ENCODE measurements at regions not wholly inside any gene's neighbourhood (a gene's known extent, or its start where the extent isn't known, plus 50 kb on each side); places are given as distances from the start of the nearest gene placed in this dataset.

GRCh38 chr18:28946471-28946870 lies 769.5 kb upstream of the CDH2 start:
- CTCF ChIA-PET = no interaction called here
- no peak overlapping the region for H3K4me3 Mint-ChIP-seq
- no peak overlapping the region for H3K27ac Mint-ChIP-seq
- H3K36me3 Mint-ChIP-seq (ENCODE audit: low read depth) = no peaks in the 10 kb centered on the region
- DNase-seq (no peak), ATAC-seq (ENCODE audit: low read depth) (no peak)
- intact Hi-C loops (cut with micrococcal nuclease) = no loop called here
- H3K4me1 Mint-ChIP-seq = no peaks in the 10 kb centered on the region
- POLR2A ChIA-PET = no interaction called here
- H3K9me3 Mint-ChIP-seq = peaks cover 5% of the 10 kb centered on the region
- no peaks in the 10 kb centered on the region for H3K27me3 Mint-ChIP-seq
- no peak for TF ChIP-seq CTCF (IDR thresholded peaks at IDR 0.05)

DNA sequence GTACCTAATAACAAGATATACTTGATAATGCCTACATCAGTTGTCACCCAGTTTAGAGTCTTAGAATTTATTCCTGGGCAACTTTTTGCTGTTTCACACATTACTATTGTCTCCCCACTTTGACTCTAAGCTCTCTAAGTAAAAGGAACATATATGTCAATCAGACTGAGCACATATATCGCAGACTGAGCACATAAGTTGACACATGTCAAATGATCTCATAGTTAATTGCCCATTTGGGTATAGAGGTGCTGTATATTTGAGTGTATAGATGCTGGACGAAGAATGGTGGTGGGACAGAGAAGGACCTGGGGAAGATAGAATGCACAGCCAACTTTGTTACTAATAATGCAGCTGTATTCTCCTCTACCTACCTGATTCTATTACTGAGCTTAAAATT lies 746.0 kb upstream of the CDH2 start:
- H3K36me3 Mint-ChIP-seq (ENCODE audit: low read depth) = no peaks in the 10 kb centered on the region
- intact Hi-C loops (cut with micrococcal nuclease) = no loop called here
- ATAC-seq (ENCODE audit: low read depth) = no peak
- H3K9me3 Mint-ChIP-seq = peaks cover 6% of the 10 kb centered on the region
- no peak overlapping the region for H3K4me3 Mint-ChIP-seq
- no peak overlapping the region for H3K27ac Mint-ChIP-seq
- POLR2A ChIA-PET = no interaction called here
- no peaks in the 10 kb centered on the region for H3K27me3 Mint-ChIP-seq
- CTCF ChIA-PET = no interaction called here
- H3K4me1 Mint-ChIP-seq = no peaks in the 10 kb centered on the region
- DNase-seq = no peak
- TF ChIP-seq CTCF (IDR thresholded peaks at IDR 0.05) = no peak

- H3K36me3 Mint-ChIP-seq (ENCODE audit: low read depth) = no peaks in the 10 kb centered on the region
- H3K27ac Mint-ChIP-seq = no peak overlapping the region
- no peaks in the 10 kb centered on the region for H3K4me1 Mint-ChIP-seq
- ATAC-seq (ENCODE audit: low read depth) (no peak), DNase-seq (no peak)
- H3K27me3 Mint-ChIP-seq = no peaks in the 10 kb centered on the region
- intact Hi-C loops (cut with micrococcal nuclease) = no loop called here
- CTCF ChIA-PET = no interaction called here
- H3K9me3 Mint-ChIP-seq = peaks cover 10% of the 10 kb centered on the region
- POLR2A ChIA-PET = no interaction called here
- TF ChIP-seq CTCF (IDR thresholded peaks at IDR 0.05) = no peak
- H3K4me3 Mint-ChIP-seq = no peak overlapping the region
Observed at GRCh38 chr18:28916456-28916855, 739.5 kb upstream of the CDH2 start.

GRCh38 chr18:28905509-28905908 lies 728.6 kb upstream of the CDH2 start:
- Mint-ChIP-seq H3K36me3 (ENCODE audit: low read depth) (no peaks in the 10 kb centered on the region), H3K4me3 (no peak overlapping the region), H3K27ac (no peak overlapping the region), H3K4me1 (no peaks in the 10 kb centered on the region), H3K27me3 (no peaks in the 10 kb centered on the region), H3K9me3 (peaks cover 7% of the 10 kb centered on the region)
- ChIA-PET CTCF (no interaction called here), POLR2A (no interaction called here)
- ATAC-seq (ENCODE audit: low read depth) = no peak
- TF ChIP-seq CTCF (IDR thresholded peaks at IDR 0.05) = no peak
- DNase-seq = no peak
- intact Hi-C loops (cut with micrococcal nuclease) = loop anchor here (10.0 kb wide), 1 partner anchor 61 kb away; no protein-coding TSS in a partner anchor

- POLR2A ChIA-PET = no interaction called here
- no peak for TF ChIP-seq CTCF (IDR thresholded peaks at IDR 0.05)
- CTCF ChIA-PET = no interaction called here
- Mint-ChIP-seq H3K4me3 (no peak overlapping the region), H3K36me3 (ENCODE audit: low read depth) (no peaks in the 10 kb centered on the region), H3K27ac (no peak overlapping the region), H3K9me3 (peaks cover 7% of the 10 kb centered on the region), H3K4me1 (no peaks in the 10 kb centered on the region), H3K27me3 (no peaks in the 10 kb centered on the region)
- DNase-seq = no peak
- intact Hi-C loops (cut with micrococcal nuclease) = loop anchor here (10.0 kb wide), 1 partner anchor 60 kb away; no protein-coding TSS in a partner anchor
- no peak for ATAC-seq (ENCODE audit: low read depth)
Observed at GRCh38 chr18:28904789-28905364, 727.9 kb upstream of the CDH2 start.
